ENCODE measurements at regions not wholly inside any gene's neighbourhood (a gene's known extent, or its start where the extent isn't known, plus 50 kb on each side); places are given as distances from the start of the nearest gene placed in this dataset.
A peak's percentile ranks its signal among the peaks of the same experiment; 100 is the strongest.

DNA sequence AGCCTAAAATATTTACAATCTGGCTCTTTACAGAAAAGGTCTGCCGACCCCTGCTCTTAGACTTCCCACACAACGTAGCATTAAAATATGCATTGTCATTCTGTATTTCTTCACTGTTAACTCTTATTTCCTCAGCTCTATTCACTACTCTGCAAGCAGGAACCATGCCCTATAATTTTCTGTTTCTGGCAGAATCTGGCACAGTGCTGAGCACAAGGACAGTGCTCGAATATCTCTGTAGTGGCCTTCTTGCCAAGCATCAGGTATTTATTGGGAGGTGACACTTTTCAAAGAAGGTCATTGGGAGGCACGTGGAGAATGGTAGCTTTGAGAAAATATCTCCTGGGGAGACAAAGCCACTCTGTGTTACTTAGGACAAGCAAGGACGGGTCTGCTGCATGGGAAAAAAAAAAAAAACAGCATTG is 77.9 kb downstream of the PSMG1 start:
- DNase-seq, result peak; percentile 77

- DNase-seq, result no peak
Measured at GRCh38 chr21:39104911-39105310, 78.3 kb downstream of the PSMG1 start.

DNA sequence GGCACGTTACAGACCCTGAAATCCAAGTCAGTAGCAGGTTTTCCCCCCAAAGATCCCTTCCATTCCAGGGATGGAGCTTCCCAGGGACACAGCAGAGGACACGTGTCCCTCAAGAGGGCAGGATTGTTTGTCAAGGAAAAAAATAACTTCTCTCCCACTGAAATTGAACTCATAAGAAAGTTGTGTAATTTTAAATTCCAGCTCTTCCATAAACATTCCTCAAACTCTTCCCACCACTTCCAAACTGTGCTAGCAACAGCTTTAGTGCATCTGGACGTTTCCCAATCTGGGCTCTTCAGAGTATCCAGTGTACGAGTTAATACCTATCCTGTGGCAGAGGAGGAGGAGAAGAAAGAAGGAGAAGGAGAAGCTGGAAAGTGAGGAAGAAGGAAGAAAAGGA is 79.6 kb downstream of the PSMG1 start:
- no peak for DNase-seq

- no peak for DNase-seq
Measured at GRCh38 chr21:39099859-39100258, 83.4 kb downstream of the PSMG1 start.

- no peak for DNase-seq
Measured at GRCh38 chr21:39098696-39099200, 84.5 kb downstream of the PSMG1 start.

- no peak for DNase-seq
Measured at GRCh38 chr21:39097981-39098380, 85.3 kb downstream of the PSMG1 start.

DNA sequence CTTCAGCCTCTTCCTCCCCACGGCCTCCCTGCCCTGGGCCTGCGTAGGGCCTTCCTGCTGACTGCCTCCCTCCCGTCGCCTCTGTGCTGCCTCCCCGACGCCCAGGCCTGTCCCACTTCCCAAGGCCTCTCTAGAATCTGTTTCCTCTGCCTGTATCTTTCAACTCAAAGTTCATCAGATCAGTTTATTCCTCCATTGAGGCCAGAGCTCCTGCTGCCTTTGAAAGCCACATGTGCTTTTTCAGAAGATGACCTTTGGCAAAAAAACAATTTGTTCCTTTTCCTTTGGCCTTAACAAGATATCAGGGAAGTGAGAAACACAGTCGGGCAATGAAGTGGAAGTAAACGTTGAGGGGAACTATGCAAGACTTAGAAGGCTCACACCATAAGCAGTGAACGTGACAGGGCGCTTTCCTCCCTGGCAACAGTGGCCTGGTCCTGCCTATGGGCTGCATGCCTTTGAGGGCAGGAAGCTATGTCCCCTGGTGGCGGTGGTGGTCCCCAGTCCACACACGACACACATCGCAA is 85.9 kb downstream of the PSMG1 start:
- DNase-seq, result peak; percentile 91

DNA sequence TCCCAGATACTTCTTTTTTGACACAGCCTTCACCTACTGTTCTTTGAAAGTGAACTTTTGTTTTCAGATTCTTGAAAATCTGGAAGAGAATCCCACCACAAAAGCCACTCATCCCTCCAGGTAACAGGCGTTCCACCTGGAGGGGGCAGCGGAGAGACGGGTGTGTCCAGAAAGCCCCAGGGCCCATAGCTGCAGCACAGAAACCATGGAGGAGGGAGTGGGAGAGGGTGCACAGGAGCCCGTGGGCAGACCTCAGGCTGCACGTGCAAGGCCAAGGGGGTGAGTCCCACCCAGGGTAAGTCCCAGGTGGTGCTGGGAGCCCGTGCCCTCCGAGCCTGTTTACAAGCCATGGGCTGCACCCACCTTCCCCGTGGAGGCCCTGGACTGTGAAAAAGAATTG is 86.5 kb downstream of the PSMG1 start:
- DNase-seq, result no peak

DNA sequence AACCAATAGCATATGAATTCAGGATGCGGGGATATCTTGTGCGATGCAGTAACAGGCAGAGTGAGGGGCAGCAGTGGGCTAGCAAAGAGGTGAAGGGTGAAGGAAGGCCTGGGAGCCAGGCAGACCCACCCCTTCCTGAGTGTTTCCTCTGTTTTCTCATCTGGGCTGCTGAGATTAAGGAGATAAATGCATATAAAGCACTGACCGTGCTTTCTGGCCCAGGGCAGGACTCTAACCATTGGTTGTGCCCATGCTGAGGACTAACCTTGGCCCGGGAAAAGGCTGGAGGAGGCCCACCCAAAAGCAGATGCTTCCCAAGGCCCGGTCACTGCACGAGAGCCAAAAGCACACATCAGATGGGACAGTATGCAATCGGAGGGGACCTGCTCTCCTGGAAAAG is 87.6 kb downstream of the PSMG1 start:
- DNase-seq, result no peak

- peak; percentile 93 for DNase-seq
Measured at GRCh38 chr21:39094847-39095579, 88.2 kb downstream of the PSMG1 start.

DNA sequence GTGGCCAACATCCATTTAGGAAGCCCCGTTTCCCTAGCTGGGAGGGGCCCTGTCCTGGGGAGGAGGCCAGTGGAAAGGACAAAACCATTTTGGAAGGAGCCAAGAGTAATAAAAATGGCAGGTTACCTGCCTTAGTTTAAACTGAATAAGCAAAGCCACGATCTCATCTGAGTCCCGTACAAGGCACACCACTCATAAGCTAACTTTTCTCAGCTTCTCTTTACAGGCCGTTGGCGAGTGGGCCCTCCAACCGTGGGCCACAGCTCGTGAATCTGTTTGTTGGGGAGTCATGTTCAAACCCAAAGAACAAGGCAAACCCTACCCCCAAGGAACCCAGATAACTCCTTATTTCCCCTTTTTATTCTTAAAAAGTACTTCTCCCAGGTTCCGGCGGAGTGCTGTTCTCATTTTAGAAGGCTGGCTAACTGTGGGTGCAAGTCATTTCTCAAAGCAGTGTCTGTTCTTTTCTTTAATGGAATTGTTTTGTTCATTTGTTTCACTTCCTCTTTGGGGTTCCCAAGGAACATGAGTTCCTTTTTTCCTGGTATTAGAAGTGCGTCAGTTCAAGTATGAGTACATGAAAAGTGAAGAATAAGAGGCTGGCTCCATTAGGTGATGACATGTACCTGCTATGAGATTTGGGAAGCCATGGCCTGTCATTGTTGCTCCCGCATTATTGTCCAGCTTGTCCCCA is 89.0 kb downstream of the PSMG1 start:
- DNase-seq, result peak; percentile 98

DNA sequence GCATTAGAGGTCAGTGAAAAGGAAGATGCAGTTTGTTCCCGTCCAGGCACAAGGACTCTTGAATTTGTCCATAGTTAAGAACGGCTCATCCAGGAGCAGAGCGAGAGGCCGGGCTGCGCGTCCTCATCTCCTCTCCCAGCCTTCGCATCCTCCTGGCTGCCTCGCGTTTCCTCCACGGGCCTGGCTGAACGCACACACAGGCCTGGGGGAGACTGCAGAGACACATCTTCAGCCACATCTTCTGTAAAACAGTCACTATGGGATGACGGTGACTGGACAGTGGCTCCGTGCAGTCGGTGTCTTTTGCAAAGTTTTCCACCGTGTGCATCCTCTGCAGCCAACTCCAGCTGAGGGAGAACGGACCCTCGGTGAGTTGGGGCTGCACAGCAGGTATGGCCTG is 89.7 kb downstream of the PSMG1 start:
- no peak for DNase-seq

- peak; percentile 60 for DNase-seq
Measured at GRCh38 chr21:39088831-39089380, 94.3 kb downstream of the PSMG1 start.

DNA sequence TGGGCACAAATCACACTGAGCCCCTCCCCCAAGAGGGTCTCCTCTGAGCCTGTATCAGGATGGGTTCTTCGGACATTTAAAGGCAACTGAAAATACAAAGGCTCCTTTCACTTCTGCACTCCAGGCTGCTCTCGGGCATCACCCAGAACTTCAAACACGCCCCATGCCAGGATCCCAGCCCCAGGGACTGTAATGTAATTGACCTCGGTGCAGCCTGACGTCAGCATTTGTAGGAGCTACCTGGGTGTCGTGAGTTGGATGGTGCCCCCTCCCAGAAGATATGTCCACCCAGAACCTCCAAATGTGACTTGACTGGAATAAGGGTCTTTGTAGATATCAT is 95.2 kb downstream of the PSMG1 start:
- DNase-seq, result no peak

- DNase-seq, result no peak
Measured at GRCh38 chr21:39087238-39088030, 95.8 kb downstream of the PSMG1 start.

DNA sequence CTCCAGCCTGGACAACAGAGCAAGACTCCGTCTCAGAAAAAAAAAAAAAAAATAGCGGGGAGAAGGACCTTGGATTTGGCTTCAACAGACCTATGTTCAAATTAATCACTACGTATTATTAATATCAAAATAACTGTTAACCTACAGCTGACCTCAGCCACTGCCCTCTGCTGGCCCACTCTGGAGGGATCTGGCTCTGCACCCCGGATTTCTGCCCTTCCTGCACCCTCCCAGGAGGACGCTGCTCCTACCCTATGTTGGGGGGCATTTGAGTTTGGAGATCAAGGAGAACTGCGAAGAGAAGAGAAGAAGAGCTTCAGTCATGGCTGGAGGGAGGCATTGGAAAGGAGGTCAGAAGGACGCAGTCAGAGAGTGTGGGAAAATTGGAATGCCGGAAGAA is 96.7 kb downstream of the PSMG1 start:
- DNase-seq, result no peak

DNA sequence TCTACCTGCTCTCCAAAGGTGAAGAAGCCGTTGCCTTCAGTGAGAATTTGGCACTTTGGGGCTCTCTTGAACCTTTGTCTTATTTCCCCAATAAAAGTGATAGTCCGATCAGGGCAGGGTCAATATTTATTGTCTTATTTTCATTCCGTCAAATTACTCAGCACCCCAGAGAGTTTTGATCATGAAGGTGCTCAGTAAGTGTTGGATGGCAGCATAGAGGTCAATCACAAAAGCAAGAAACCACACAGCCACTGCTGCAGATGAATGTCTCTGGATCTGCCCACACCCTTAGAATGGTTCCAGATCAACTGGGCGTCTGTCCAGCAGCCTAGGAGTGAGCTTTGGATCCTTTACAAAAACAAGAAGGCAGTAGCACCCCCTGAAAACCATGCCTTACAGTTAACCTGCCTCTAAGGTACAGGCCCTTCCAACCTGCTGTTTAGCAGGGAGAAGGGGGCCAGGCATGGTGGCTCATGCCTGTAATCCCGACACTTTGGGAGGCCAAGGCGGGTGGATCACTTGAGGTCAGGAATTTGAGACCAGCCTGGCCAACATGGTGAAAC is 97.3 kb downstream of the PSMG1 start:
- no peak for DNase-seq

- DNase-seq, result no peak
Measured at GRCh38 chr21:39084979-39085729, 98.1 kb downstream of the PSMG1 start.

GRCh38 chr21:39084073-39084472 is 99.2 kb downstream of the PSMG1 start:
- DNase-seq, result no peak

DNA sequence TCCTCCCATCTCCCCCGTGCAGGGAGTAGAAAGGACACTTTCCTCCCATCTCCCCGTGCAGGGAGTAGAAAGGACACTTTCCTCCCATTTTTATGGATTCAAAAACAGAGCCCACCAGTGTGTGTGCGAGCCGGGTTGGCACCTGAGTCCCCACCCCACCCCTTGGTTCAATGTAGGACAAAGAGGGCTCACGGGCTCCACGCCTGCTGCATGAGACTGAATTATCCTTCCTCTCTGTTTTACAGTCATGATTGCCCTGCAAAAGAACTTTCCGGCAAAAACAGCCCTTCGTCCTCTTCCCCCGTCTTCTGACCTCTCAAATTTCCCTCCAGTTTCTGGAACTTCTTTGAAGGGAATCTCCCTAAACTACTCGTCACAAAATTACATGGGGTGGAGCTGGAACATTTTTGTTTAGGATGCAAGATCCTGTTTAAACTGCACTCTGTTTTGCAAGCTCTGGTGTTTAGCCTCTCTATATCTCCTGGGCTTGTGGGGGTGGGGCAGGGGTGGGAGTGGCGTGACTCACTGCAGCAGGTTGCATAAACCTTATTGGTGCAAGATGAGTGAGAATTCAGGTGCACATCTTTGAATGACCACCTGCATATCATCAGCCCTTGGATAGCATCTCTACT is 99.8 kb downstream of the PSMG1 start:
- peak; percentile 84 for DNase-seq

- no peak for DNase-seq
Measured at GRCh38 chr21:39082656-39083376, 100.4 kb downstream of the PSMG1 start.

All from inflammatory macrophage treated with lipopolysaccharide for 4 hours (primary cell).